ENCODE measurements at regions not wholly inside any gene's neighbourhood (a gene's known extent, or its start where the extent isn't known, plus 50 kb on each side); places are given as distances from the start of the nearest gene placed in this dataset.

DNA sequence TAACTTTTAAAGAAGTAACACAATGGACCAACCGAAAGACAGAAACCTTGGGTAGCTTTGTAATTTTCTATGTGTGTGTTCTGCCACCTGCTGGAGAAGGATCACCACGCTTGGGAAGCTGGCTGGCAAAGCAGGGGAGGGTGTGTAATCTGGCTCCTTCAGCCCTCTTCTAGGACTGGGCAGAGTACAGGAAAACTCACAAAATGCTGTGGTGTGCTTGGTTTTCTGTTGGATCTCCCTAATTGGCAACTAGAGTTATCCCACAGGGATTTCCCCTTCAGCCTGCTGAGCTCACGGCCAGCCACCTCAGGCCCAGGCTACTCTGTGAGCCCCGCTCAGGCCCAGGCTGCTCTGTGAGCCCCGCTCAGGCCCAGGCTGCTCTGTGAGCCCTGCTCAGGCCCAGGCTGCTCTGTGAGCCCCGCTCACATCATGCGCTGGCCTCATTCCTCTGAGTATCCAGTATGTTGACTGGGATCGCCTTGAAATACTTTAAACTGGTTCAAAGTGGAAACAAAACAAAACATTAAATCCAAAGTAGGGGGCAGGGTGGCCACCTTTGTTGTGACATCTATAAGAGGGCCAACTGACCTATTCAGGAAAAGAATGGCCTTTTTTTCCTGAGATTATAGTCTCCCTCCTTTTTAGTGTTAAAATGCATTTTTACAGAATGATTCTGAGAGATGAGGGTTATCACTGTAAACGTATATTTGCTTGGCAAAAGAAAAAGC lies 52.0 kb upstream of the RNU6-8 start:
- DNase-seq (ENCODE audit: low read depth, low spot score) = peak; percentile 89

GRCh38 chr14:32255789-32256188 lies 52.7 kb upstream of the RNU6-8 start:
- no peak for DNase-seq (ENCODE audit: low read depth, low spot score)

DNA sequence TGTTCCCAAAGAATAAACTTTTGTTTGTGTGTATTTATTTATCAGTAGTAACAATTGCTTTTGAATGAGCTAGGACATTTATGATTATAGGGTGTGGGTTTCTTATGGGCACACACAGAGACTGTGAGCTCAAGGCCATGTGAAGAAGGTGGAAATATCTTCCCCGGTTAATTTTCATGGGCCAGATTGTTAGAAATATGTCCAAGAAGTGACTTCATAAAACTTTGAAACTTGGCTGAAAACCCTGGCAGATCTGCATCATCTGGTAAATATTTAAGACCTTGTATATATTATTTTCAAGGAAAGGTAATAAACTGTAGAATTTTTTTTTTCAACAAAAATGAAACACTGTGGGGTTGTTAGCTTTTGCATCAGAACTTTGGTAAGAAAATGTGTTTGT lies 53.5 kb upstream of the RNU6-8 start:
- DNase-seq (ENCODE audit: low read depth, low spot score) = no peak

- DNase-seq (ENCODE audit: low read depth, low spot score) = peak; percentile 4
These were observed 55.4 kb upstream of the RNU6-8 start for GRCh38 chr14:32258336-32258993.

GRCh38 chr14:32259368-32260013 lies 56.4 kb upstream of the RNU6-8 start:
- DNase-seq (ENCODE audit: low read depth, low spot score) = peak; percentile 59

- no peak for DNase-seq (ENCODE audit: low read depth, low spot score)
These were observed 61.0 kb upstream of the RNU6-8 start for GRCh38 chr14:32263939-32264567.

DNA sequence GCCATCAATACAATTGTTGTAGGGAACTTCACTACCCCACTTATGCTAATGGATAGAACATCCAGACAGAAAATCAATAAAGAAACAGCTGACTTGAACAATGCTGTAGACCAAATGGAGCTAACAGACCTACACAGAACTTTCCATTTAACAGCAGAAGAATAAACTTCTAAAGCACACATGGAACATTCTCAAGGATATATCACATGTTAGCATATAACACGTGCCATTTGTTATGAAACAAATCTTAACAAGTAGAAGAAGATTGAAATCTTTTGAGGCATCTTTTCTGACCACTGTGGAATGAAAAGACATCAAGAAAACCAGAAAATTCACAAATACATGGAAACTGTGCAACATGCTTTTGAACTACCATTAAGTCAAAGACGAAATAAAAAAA lies 62.5 kb upstream of the RNU6-8 start:
- no peak for DNase-seq (ENCODE audit: low read depth, low spot score)

- no peak for DNase-seq (ENCODE audit: low read depth, low spot score)
These were observed 51.1 kb upstream of the AKAP6 start for GRCh38 chr14:32277998-32278397.
